Activated gamma-delta T cell treated with anti-CD3 and anti-CD28 coated beads, Interleukin-2, amount 50 U/mL, for 16 hours (primary cell): ENCODE measurements at regions not wholly inside any gene's neighbourhood (a gene's known extent, or its start where the extent isn't known, plus 50 kb on each side); places are given as distances from the start of the nearest gene placed in this dataset.

Experiments
- DNase-seq: peaks from one replicate; pipeline ENCODE4 v3.0.0-alpha.2; 2020; ENCODE audit warnings: low read depth

- no peak for DNase-seq
Measured at GRCh38 chr14:22098435-22098834, 424.8 kb upstream of the OR4E1 start.

- no peak for DNase-seq
Measured at GRCh38 chr14:22097586-22098292, 424.1 kb upstream of the OR4E1 start.

GRCh38 chr14:22097072-22097471 lies 423.5 kb upstream of the OR4E1 start:
- DNase-seq: no peak

- no peak for DNase-seq
Measured at GRCh38 chr14:22096514-22096895, 422.9 kb upstream of the OR4E1 start.

- DNase-seq: peak; percentile 35
Measured at GRCh38 chr14:22095860-22096513, 422.4 kb upstream of the OR4E1 start.

- DNase-seq: no peak
Measured at GRCh38 chr14:22089940-22090339, 416.3 kb upstream of the OR4E1 start.

DNA sequence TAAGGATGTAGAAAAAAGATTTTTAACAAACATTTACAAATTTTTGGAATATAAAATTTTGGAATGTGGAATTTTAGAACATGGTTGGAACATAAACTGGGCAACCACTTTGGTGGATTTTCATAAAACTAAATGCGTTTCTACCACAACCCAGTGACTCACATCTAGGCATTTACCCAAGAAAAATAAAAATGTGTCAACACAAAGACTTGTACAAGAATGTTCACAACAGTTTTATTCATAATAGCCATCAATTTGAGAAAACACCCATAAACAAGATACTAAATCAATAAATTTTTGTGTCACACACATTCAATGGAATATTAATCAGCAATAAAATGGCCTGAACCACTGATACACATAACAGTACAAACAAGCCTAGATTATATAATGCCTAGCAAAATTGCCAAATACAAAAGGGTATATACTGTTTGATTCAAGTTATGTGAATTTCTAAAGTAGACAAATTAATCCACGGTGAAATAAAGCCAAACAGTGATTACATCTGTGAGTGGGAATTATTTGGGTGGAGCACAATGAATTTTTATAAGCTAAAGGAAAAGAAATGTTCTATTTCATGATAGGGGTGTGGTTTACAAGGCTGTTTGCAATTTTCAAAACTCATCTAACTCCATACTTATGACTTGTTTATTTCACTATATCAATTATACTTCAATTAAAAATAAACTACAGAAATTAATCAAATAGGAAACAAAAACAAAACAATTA lies 415.2 kb upstream of the OR4E1 start:
- DNase-seq: no peak

- DNase-seq: no peak
Measured at GRCh38 chr14:22086131-22086530, 412.5 kb upstream of the OR4E1 start.

DNA sequence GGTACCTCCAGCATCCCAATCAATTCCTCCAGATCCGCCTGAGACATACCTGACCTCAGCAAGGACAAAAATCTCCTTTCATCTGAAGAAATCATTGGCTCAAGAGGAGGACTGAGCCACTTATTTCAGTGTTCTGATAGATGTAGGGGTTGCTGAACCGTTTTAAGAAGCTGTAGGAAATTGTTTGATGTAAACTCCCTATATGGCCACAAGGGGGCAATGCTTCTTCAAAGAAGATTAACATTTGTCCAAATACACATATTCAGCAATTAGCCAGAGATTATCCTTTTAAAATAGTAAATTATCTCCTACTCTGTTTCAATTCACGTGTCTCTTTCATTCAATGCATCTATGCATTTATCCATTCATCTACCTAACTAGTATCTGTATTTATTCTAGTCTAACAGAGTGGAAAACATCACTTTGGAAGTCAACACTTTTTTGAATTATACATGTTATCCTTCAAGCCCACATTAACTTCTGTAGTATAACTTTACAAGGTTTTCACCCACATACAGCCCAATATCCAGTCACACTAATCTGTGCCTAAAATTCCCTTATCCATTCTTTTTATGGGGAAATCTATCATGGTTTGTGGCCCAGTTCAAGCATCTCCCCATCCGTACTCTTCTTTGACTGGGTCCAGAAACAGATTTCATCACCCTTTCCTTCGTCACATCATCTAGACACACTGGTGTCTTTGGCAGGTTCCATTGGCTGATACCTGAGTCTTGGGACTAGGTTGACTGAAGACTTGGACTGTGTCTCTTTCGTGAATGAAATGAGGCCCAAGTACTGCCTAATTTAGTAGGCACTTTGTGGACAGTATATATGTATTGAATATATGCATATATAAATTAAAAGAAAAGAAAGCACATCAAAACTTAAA lies 411.0 kb upstream of the OR4E1 start:
- no peak for DNase-seq

GRCh38 chr14:22081337-22081736 lies 407.7 kb upstream of the OR4E1 start:
- DNase-seq: no peak

DNA sequence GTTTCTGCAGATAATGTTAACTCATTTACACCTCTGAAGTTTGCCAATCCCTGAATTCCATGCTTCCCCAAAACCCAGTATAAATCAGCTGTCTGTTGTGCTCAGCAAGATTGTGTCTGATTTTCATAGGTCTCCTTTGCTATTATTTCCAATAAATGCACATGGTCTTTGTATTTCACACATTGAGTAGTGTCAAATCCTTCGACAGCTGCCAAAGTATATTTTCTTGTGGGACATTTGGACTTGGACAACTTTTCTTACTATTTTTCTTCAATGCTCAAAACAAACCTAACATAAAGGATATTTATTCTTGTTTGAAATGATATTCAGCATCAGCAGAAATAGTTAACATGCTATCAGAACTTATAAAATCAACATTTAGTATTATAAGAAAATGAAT lies 406.1 kb upstream of the OR4E1 start:
- DNase-seq: no peak

DNA sequence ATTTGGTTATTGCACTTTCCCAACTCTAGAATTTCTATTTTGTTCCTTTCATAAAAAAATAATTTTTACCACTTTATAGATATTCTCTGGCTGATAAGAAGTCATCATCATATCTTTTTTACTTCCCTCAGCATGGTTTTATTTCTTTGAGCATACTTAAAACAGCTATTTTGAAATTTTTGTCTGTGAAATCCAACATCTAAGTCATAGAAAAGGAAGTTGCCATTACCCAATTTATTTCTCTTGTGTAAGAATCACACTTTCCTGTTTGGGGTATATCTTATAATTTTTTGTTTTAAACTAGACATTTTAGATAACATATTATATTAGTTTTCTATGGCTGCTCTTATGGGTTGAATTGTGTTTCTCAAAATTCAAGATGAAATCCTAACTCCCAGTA lies 400.2 kb upstream of the OR4E1 start:
- no peak for DNase-seq

GRCh38 chr14:22071006-22071405 lies 397.4 kb upstream of the OR4E1 start:
- peak; percentile 36 for DNase-seq

- peak; percentile 43 for DNase-seq
Measured at GRCh38 chr14:22070119-22070982, 396.7 kb upstream of the OR4E1 start.

DNA sequence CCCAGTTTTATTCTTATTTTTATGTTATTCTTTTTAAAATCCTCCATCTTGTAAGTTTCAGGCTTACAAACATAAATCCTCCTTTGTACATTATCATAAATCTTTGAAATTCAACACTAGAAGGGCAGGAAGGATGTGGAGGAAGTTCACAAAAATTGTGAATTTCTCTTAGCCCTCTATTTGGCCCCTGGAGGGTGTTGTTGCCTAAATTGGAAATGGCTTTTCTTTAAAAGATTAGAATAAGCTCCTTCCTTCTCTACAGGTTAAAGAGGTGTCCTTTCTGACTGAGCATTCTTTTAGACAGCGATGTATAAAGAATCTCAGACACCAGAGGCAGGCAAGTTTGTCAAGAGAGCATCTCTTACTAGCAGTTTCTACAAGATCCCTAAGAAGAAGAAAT lies 391.7 kb upstream of the OR4E1 start:
- DNase-seq: no peak

GRCh38 chr14:22059201-22059600 lies 385.6 kb upstream of the OR4E1 start:
- no peak for DNase-seq

DNA sequence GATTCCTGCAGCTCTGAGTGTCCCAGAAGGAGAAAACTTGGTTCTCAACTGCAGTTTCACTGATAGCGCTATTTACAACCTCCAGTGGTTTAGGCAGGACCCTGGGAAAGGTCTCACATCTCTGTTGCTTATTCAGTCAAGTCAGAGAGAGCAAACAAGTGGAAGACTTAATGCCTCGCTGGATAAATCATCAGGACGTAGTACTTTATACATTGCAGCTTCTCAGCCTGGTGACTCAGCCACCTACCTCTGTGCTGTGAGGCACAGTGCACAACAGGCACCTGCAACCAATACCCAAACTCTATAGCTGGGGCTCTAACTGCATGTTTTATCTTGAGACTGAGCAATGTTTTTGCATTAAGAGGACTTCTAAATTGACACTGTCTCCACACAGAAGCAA lies 379.2 kb upstream of the OR4E1 start:
- DNase-seq: no peak

DNA sequence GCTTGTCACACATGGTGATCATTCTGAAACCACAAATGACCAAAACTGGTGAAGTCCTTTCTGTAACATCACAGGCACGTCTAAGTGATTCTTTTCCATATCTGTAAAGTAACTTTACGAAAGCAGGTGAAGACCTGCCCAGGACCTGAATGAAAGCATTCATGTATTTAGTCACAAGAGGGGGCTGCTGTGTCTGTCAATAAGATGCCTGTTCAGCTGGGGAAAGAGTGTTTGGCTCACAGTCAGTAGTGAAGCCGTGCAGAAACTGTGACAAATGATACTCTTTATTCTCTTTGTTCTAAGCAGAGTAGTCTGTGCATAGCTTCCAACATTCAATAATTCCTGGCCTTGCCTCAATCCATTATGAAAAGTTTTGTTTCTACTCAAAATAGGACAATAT lies 373.5 kb upstream of the OR4E1 start:
- DNase-seq: no peak

DNA sequence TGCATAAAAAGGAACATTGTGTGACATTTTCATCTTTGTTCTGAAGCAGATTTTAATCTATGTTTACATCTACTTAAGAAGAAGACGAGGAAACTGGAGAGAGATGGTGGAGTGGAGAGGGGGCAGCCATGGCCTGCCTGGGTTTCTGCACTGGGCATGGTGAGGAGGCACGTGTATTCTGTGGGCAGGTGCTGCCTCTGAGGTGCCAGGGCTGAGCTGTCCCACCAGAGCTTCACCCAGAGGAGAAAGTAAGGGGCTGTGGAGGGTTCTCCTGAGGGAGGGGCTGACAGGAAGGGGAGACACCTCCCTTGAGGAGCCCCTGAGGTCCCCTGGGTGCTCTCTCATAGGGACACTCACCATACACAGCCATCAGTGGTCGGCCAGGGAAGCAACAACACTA lies 372.4 kb upstream of the OR4E1 start:
- no peak for DNase-seq

DNA sequence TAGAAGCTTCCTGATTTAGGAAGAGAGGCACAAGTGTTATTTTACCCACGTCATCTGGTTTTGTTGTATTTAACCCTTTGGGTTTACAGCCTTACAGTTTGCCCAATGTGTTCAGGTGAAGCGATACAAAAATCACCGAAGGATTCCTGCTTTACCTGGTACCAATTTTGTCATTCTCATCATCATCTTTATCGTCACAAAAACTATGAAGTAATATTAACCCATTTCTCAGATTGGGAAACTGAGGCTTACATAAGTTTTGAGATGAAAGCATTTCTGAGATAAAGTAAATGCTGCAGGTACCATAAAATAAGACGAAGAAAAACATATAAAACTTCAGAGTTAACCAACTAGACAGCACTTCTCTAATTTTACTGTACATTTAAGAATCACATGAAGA lies 370.6 kb upstream of the OR4E1 start:
- no peak for DNase-seq

DNA sequence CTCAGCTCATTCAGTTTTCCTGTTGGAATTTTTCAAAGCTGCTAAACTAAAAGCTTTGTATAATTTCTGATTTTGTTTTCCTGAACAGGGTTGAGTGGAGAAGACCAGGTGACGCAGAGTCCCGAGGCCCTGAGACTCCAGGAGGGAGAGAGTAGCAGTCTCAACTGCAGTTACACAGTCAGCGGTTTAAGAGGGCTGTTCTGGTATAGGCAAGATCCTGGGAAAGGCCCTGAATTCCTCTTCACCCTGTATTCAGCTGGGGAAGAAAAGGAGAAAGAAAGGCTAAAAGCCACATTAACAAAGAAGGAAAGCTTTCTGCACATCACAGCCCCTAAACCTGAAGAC lies 367.1 kb upstream of the OR4E1 start:
- DNase-seq: no peak
